ENCODE measurements at regions not wholly inside any gene's neighbourhood (a gene's known extent, or its start where the extent isn't known, plus 50 kb on each side); places are given as distances from the start of the nearest gene placed in this dataset.

DNA sequence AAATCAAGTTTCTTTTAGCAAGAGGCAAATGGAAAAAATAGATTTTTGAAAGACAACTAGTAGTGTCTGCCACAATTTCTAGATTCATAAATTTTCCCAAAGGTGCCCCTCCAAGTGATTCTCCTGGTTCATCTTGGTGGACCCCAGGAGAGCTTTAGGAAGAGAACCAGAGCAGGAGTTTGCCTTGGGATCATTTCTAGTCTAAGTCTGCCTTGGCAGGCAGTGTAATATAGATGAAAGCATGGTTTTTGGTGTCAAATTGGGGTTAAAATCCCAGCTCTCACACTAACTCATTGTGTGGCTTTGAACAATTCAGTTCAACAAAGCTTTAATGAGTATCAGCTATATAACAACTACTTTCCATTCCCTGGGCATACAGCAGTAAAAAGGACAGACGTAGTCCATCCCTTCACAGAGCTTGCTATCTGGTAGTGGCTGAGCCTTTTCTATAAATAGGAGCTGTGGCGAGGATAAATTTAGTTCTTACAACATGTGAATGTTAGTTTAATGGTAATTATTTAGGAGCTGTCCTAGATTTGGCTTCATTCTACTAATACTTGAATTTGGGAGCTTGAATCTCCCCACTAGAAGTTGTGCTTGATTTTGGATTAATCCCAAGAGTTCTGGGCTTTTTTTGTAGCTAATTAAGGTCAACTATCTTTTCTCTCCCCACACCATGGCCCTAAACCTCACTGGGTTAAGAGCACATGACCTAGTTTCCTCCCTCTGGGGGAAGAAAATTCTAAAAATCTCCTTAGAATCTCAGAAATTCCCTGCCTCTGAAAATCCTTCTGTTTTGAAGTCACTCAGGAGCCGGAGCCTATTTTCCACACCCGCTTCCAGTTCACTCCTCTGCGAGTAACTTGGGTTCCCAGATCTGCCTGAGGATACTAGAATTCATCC is 197.8 kb downstream of the PCSK1 start:
- Histone ChIP-seq H3K27ac (ENCODE audit: low read length) (no peak overlapping the region), H3K27me3 (ENCODE audit: control insufficient read depth, insufficient read depth, low read length) (no peaks in the 10 kb centered on the region), H3K9me3 (replicated peaks; ENCODE audit: control insufficient read depth, low read depth, low read length) (no peaks in the 10 kb centered on the region), H3K36me3 (ENCODE audit: control insufficient read depth, insufficient read depth, low read length) (no peaks in the 10 kb centered on the region), H3K4me3 (ENCODE audit: low read length) (no peak overlapping the region), H3K4me1 (ENCODE audit: control insufficient read depth, insufficient read depth, low read length) (no peaks in the 10 kb centered on the region)
- no CpG with 5 or more reads among the region's 5 CpGs for WGBS (ENCODE audit: insufficient coverage)
- DNase-seq = no peak

DNA sequence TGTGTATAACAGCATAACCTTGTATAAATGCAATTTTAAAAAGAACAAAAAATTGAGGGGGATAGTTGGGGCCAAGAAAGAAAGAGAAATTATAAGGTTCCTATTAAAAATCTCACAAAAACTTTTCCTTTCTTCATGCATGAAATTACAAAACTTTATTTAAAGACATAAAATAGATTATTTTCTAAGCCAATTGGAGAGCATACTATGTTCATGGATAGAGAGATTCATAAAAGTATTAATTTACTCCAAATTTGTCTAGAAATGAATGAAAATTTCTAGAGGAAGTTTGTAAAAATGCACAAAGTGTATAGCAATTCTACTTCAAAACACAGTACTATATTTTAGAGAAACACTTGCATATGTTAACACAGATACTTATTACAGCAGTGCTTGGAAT is 200.4 kb downstream of the PCSK1 start:
- no peak overlapping the region for H3K4me3 ChIP-seq (ENCODE audit: low read length)
- no peaks in the 10 kb centered on the region for H3K4me1 ChIP-seq (ENCODE audit: control insufficient read depth, insufficient read depth, low read length)
- DNase-seq = no peak
- H3K27ac ChIP-seq (ENCODE audit: low read length) = no peak overlapping the region
- no peaks in the 10 kb centered on the region for H3K9me3 ChIP-seq (replicated peaks; ENCODE audit: control insufficient read depth, low read depth, low read length)
- H3K27me3 ChIP-seq (ENCODE audit: control insufficient read depth, insufficient read depth, low read length) = no peaks in the 10 kb centered on the region
- H3K36me3 ChIP-seq (ENCODE audit: control insufficient read depth, insufficient read depth, low read length) = no peaks in the 10 kb centered on the region

DNA sequence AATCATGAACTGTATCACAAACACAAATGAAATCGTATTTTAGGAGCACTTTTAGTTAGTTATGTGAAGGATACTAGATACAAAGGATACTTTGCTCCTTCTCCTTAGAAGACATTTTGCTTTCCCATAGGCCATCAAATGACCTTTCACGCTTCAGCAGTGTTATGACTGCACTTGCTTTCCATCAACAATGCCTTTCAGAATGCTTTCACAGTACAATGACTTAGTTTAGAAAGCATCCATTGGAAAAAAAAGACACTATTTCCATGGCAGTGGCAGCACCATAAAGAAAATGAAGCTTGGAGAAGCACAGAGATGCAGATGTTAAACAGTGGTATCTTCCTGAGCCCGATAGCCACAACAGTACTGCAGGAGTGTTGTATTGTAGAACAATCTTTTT is 203.9 kb downstream of the PCSK1 start:
- Histone ChIP-seq H3K4me1 (ENCODE audit: control insufficient read depth, insufficient read depth, low read length) (peaks cover 4% of the 10 kb centered on the region), H3K27ac (ENCODE audit: low read length) (no peak overlapping the region)
- 100% methylated on average over 1 of the region's 3 CpGs for WGBS (ENCODE audit: insufficient coverage)

GRCh38 chr5:96228408-96228807 is 204.6 kb downstream of the PCSK1 start:
- no peaks in the 10 kb centered on the region for H3K36me3 ChIP-seq (ENCODE audit: control insufficient read depth, insufficient read depth, low read length)
- no peak for DNase-seq
- no peaks in the 10 kb centered on the region for H3K9me3 ChIP-seq (replicated peaks; ENCODE audit: control insufficient read depth, low read depth, low read length)
- H3K27ac ChIP-seq (ENCODE audit: low read length) = no peak overlapping the region
- WGBS (ENCODE audit: insufficient coverage) = no CpG with 5 or more reads among the region's 3 CpGs
- peaks cover 4% of the 10 kb centered on the region for H3K4me1 ChIP-seq (ENCODE audit: control insufficient read depth, insufficient read depth, low read length)
- H3K27me3 ChIP-seq (ENCODE audit: control insufficient read depth, insufficient read depth, low read length) = no peaks in the 10 kb centered on the region
- H3K4me3 ChIP-seq (ENCODE audit: low read length) = no peak overlapping the region

More for the DNA sequence above, 203.9 kb downstream of the PCSK1 start:
- no peaks in the 10 kb centered on the region for H3K27me3 ChIP-seq (ENCODE audit: control insufficient read depth, insufficient read depth, low read length)
- DNase-seq = no peak
- no peaks in the 10 kb centered on the region for H3K36me3 ChIP-seq (ENCODE audit: control insufficient read depth, insufficient read depth, low read length)
- H3K4me3 ChIP-seq (ENCODE audit: low read length) = no peak overlapping the region
- H3K9me3 ChIP-seq (replicated peaks; ENCODE audit: control insufficient read depth, low read depth, low read length) = no peaks in the 10 kb centered on the region

- WGBS (ENCODE audit: insufficient coverage) = no CpG with 5 or more reads among the region's 4 CpGs
- DNase-seq = no peak
These were observed 205.1 kb downstream of the PCSK1 start for GRCh38 chr5:96227957-96228356.

GRCh38 chr5:96226941-96227552 is 206.0 kb downstream of the PCSK1 start:
- Histone ChIP-seq H3K4me3 (ENCODE audit: low read length) (no peak overlapping the region), H3K4me1 (ENCODE audit: control insufficient read depth, insufficient read depth, low read length) (peaks cover 4% of the 10 kb centered on the region), H3K9me3 (replicated peaks; ENCODE audit: control insufficient read depth, low read depth, low read length) (no peaks in the 10 kb centered on the region), H3K36me3 (ENCODE audit: control insufficient read depth, insufficient read depth, low read length) (no peaks in the 10 kb centered on the region), H3K27me3 (ENCODE audit: control insufficient read depth, insufficient read depth, low read length) (no peaks in the 10 kb centered on the region), H3K27ac (ENCODE audit: low read length) (peak overlapping the region; percentile 78)
- 29% methylated on average over 4 of the region's 6 CpGs for WGBS (ENCODE audit: insufficient coverage)
- DNase-seq = peak; percentile 90

More at GRCh38 chr5:96227957-96228356, 205.1 kb downstream of the PCSK1 start:
- Histone ChIP-seq H3K27ac (ENCODE audit: low read length) (peak overlapping the region; percentile 33), H3K4me3 (ENCODE audit: low read length) (no peak overlapping the region), H3K27me3 (ENCODE audit: control insufficient read depth, insufficient read depth, low read length) (no peaks in the 10 kb centered on the region), H3K36me3 (ENCODE audit: control insufficient read depth, insufficient read depth, low read length) (no peaks in the 10 kb centered on the region), H3K4me1 (ENCODE audit: control insufficient read depth, insufficient read depth, low read length) (peaks cover 4% of the 10 kb centered on the region), H3K9me3 (replicated peaks; ENCODE audit: control insufficient read depth, low read depth, low read length) (no peaks in the 10 kb centered on the region)

GRCh38 chr5:96222129-96222528 is 210.9 kb downstream of the PCSK1 start:
- Histone ChIP-seq H3K9me3 (replicated peaks; ENCODE audit: control insufficient read depth, low read depth, low read length) (no peaks in the 10 kb centered on the region), H3K27me3 (ENCODE audit: control insufficient read depth, insufficient read depth, low read length) (no peaks in the 10 kb centered on the region), H3K4me1 (ENCODE audit: control insufficient read depth, insufficient read depth, low read length) (peaks cover 4% of the 10 kb centered on the region), H3K27ac (ENCODE audit: low read length) (no peak overlapping the region), H3K36me3 (ENCODE audit: control insufficient read depth, insufficient read depth, low read length) (no peaks in the 10 kb centered on the region), H3K4me3 (ENCODE audit: low read length) (no peak overlapping the region)
- WGBS (ENCODE audit: insufficient coverage) = no CpG with 5 or more reads among the region's 2 CpGs
- no peak for DNase-seq

- no peak overlapping the region for H3K4me3 ChIP-seq (ENCODE audit: low read length)
- H3K4me1 ChIP-seq (ENCODE audit: control insufficient read depth, insufficient read depth, low read length) = no peaks in the 10 kb centered on the region
- H3K27ac ChIP-seq (ENCODE audit: low read length) = no peak overlapping the region
- H3K9me3 ChIP-seq (replicated peaks; ENCODE audit: control insufficient read depth, low read depth, low read length) = no peaks in the 10 kb centered on the region
- WGBS (ENCODE audit: insufficient coverage) = no CpG with 5 or more reads among the region's 4 CpGs
- no peak for DNase-seq
- H3K36me3 ChIP-seq (ENCODE audit: control insufficient read depth, insufficient read depth, low read length) = no peaks in the 10 kb centered on the region
- H3K27me3 ChIP-seq (ENCODE audit: control insufficient read depth, insufficient read depth, low read length) = no peaks in the 10 kb centered on the region
These were observed 212.2 kb downstream of the PCSK1 start for GRCh38 chr5:96220610-96221390.

GRCh38 chr5:96219580-96220281 is 213.3 kb downstream of the PCSK1 start:
- 95% methylated on average over 1 of the region's 4 CpGs for WGBS (ENCODE audit: insufficient coverage)
- Histone ChIP-seq H3K4me3 (ENCODE audit: low read length) (no peak overlapping the region), H3K27ac (ENCODE audit: low read length) (no peak overlapping the region), H3K4me1 (ENCODE audit: control insufficient read depth, insufficient read depth, low read length) (no peaks in the 10 kb centered on the region), H3K9me3 (replicated peaks; ENCODE audit: control insufficient read depth, low read depth, low read length) (no peaks in the 10 kb centered on the region), H3K27me3 (ENCODE audit: control insufficient read depth, insufficient read depth, low read length) (no peaks in the 10 kb centered on the region), H3K36me3 (ENCODE audit: control insufficient read depth, insufficient read depth, low read length) (no peaks in the 10 kb centered on the region)
- no peak for DNase-seq
